ENCODE measurements at regions not wholly inside any gene's neighbourhood (a gene's known extent, or its start where the extent isn't known, plus 50 kb on each side); places are given as distances from the start of the nearest gene placed in this dataset.

DNA sequence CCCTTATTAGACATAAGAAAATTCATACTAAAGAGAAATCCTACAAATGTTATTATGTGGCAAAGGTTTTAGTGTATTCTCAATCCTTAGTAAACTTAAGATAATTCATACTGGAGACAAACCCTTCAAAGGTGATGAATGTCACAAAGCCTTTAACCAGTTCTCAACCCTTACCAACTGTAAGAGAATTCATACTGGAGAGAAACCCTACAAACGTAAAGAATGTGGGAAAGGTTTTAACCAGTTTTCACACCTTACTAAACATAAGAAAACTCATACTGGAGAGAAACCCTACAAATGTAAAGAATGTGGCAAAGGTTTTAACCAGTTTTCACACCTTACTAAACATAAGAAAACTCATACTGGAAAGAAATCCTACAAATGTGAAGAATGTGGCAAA lies 93.2 kb downstream of the ZNF680 start:
- TF ChIP-seq TCF7L2 (IDR thresholded peaks at IDR 0.05; ENCODE audit: low read depth, low read length), result no peak
- TF ChIP-seq, protein P1, sequence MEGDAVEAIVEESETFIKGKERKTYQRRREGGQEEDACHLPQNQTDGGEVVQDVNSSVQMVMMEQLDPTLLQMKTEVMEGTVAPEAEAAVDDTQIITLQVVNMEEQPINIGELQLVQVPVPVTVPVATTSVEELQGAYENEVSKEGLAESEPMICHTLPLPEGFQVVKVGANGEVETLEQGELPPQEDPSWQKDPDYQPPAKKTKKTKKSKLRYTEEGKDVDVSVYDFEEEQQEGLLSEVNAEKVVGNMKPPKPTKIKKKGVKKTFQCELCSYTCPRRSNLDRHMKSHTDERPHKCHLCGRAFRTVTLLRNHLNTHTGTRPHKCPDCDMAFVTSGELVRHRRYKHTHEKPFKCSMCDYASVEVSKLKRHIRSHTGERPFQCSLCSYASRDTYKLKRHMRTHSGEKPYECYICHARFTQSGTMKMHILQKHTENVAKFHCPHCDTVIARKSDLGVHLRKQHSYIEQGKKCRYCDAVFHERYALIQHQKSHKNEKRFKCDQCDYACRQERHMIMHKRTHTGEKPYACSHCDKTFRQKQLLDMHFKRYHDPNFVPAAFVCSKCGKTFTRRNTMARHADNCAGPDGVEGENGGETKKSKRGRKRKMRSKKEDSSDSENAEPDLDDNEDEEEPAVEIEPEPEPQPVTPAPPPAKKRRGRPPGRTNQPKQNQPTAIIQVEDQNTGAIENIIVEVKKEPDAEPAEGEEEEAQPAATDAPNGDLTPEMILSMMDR (IDR thresholded peaks at IDR 0.05), result no peak
- TF ChIP-seq SIN3A (IDR thresholded peaks at IDR 0.05; ENCODE audit: borderline replicate concordance, insufficient read depth, low read depth, low read length), result no peak
- TF ChIP-seq, protein P2, sequence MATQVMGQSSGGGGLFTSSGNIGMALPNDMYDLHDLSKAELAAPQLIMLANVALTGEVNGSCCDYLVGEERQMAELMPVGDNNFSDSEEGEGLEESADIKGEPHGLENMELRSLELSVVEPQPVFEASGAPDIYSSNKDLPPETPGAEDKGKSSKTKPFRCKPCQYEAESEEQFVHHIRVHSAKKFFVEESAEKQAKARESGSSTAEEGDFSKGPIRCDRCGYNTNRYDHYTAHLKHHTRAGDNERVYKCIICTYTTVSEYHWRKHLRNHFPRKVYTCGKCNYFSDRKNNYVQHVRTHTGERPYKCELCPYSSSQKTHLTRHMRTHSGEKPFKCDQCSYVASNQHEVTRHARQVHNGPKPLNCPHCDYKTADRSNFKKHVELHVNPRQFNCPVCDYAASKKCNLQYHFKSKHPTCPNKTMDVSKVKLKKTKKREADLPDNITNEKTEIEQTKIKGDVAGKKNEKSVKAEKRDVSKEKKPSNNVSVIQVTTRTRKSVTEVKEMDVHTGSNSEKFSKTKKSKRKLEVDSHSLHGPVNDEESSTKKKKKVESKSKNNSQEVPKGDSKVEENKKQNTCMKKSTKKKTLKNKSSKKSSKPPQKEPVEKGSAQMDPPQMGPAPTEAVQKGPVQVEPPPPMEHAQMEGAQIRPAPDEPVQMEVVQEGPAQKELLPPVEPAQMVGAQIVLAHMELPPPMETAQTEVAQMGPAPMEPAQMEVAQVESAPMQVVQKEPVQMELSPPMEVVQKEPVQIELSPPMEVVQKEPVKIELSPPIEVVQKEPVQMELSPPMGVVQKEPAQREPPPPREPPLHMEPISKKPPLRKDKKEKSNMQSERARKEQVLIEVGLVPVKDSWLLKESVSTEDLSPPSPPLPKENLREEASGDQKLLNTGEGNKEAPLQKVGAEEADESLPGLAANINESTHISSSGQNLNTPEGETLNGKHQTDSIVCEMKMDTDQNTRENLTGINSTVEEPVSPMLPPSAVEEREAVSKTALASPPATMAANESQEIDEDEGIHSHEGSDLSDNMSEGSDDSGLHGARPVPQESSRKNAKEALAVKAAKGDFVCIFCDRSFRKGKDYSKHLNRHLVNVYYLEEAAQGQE (IDR thresholded peaks at IDR 0.05; ENCODE audit: insufficient read depth in 1 of 2, low read depth in 2 of 2, low read length in 1 of 2), result no peak
- no peak for TF ChIP-seq POLR2AphosphoS5 (IDR thresholded peaks at IDR 0.05; ENCODE audit: low read depth, low read length)
- Histone ChIP-seq H3K36me3 (ENCODE audit: control insufficient read depth, insufficient read depth, low read length) (no peaks in the 10 kb centered on the region), H3K4me1 (ENCODE audit: control insufficient read depth, insufficient read depth, low read length) (no peaks in the 10 kb centered on the region), H3K9me3 (ENCODE audit: control insufficient read depth, insufficient read depth, low read depth, low read length) (peaks cover 28% of the 10 kb centered on the region), H3K4me3 (ENCODE audit: low read depth in 2 of 2, low read length in 2 of 2) (no peak overlapping the region), H3K27me3 (ENCODE audit: control insufficient read depth, insufficient read depth, low read length) (no peaks in the 10 kb centered on the region), H3K27ac (ENCODE audit: low read length) (no peak overlapping the region)
- intact Hi-C loops (cut with micrococcal nuclease; ENCODE audit: unreplicated experiment) (no loop called here), in situ Hi-C loops (cut with HindIII; ENCODE audit: low pct_unique_long_range_greater_than_20kb, low sequenced_read_pairs) (no loop called here)
- ChIA-PET CTCF (no interaction called here), POLR2A (no interaction called here)
- BruUV-seq (replicated peaks), result no TSS peak
- ATAC-seq, result no peak
- no peak for DNase-seq (ENCODE audit: low read depth, low spot score)

DNA sequence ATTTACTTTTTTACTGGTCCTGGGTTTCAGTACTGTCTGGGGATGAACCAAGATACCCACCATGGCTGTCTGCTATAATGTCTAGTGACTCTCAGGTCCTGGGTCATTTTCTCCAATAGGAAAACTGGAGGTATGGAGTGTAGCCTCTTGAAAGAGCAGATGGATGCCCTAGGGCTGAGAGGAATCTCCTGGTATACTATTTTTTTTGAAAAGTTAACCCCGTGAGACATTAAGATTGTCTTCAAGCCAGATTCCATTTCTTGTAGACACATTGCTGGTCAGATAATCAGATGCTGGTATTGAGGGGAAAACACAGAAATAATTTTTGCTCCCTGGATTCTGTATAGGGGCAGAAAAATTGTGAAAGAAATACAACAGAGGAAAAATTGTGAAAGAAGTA lies 97.3 kb downstream of the ZNF680 start:
- no peak overlapping the region for H3K27ac ChIP-seq (ENCODE audit: low read length)
- in situ Hi-C loops (cut with HindIII; ENCODE audit: low pct_unique_long_range_greater_than_20kb, low sequenced_read_pairs), result no loop called here
- H3K4me1 ChIP-seq (ENCODE audit: control insufficient read depth, insufficient read depth, low read length), result no peaks in the 10 kb centered on the region
- ChIA-PET CTCF (no interaction called here), POLR2A (no interaction called here)
- BruUV-seq (replicated peaks), result no TSS peak
- TF ChIP-seq, protein P2 (IDR thresholded peaks at IDR 0.05; ENCODE audit: insufficient read depth in 1 of 2, low read depth in 2 of 2, low read length in 1 of 2), result no peak
- TF ChIP-seq POLR2AphosphoS5 (IDR thresholded peaks at IDR 0.05; ENCODE audit: low read depth, low read length) (no peak), SIN3A (IDR thresholded peaks at IDR 0.05; ENCODE audit: borderline replicate concordance, insufficient read depth, low read depth, low read length) (no peak), TCF7L2 (IDR thresholded peaks at IDR 0.05; ENCODE audit: low read depth, low read length) (no peak)
- TF ChIP-seq, protein P1 (IDR thresholded peaks at IDR 0.05), result no peak
- peaks cover 34% of the 10 kb centered on the region for H3K9me3 ChIP-seq (ENCODE audit: control insufficient read depth, insufficient read depth, low read depth, low read length)
- intact Hi-C loops (cut with micrococcal nuclease; ENCODE audit: unreplicated experiment), result no loop called here
- H3K36me3 ChIP-seq (ENCODE audit: control insufficient read depth, insufficient read depth, low read length), result no peaks in the 10 kb centered on the region
- H3K4me3 ChIP-seq (ENCODE audit: low read depth in 2 of 2, low read length in 2 of 2), result no peak overlapping the region
- H3K27me3 ChIP-seq (ENCODE audit: control insufficient read depth, insufficient read depth, low read length), result no peaks in the 10 kb centered on the region
- no peak for ATAC-seq
- DNase-seq (ENCODE audit: low read depth, low spot score), result no peak
